ENCODE measurements at regions not wholly inside any gene's neighbourhood (a gene's known extent, or its start where the extent isn't known, plus 50 kb on each side); places are given as distances from the start of the nearest gene placed in this dataset.
A peak's percentile ranks its signal among the peaks of the same experiment; 100 is the strongest.

- TF ChIP-seq U2AF1 (optimal IDR thresholded peaks at IDR 0.05; ENCODE audit: low read depth, low read length) (no peak), NFRKB (IDR thresholded peaks at IDR 0.05) (no peak), ZNF12 (CRISPR knock-in tag; IDR thresholded peaks at IDR 0.05) (peak; percentile 82), SOX6 (IDR thresholded peaks at IDR 0.05) (no peak), SOX6 (CRISPR knock-in tag; IDR thresholded peaks at IDR 0.05) (peak; percentile 94), ZNF124 (CRISPR knock-in tag; IDR thresholded peaks at IDR 0.05) (peak; percentile 84; the same call in 1 of the 2 replicates), ZNF253 (CRISPR knock-in tag; IDR thresholded peaks at IDR 0.05; ENCODE audit: borderline replicate concordance) (no peak), ZNF501 (CRISPR knock-in tag; IDR thresholded peaks at IDR 0.05) (no peak), ONECUT2 (CRISPR knock-in tag; IDR thresholded peaks at IDR 0.05) (peak; percentile 62; the same call in 1 of the 2 replicates), ZNF451 (CRISPR knock-in tag; IDR thresholded peaks at IDR 0.05) (no peak), ZFP36 (IDR thresholded peaks at IDR 0.05; ENCODE audit: borderline replicate concordance, low read depth, low read length, partially characterized antibody) (no peak), CSRNP1 (CRISPR knock-in tag; IDR thresholded peaks at IDR 0.05) (peak; percentile 69; the same call in 1 of the 2 replicates), ZFYVE20 (CRISPR knock-in tag; IDR thresholded peaks at IDR 0.05; ENCODE audit: borderline replicate concordance, low read depth) (no peak), RFX5 (IDR thresholded peaks at IDR 0.05; ENCODE audit: low read depth, low read length) (no peak; the same call in 1 of the 2 replicates), SKI (IDR thresholded peaks at IDR 0.05; ENCODE audit: partially characterized antibody) (peak; percentile 73), KAT7 (CRISPR knock-in tag; IDR thresholded peaks at IDR 0.05; ENCODE audit: borderline replicate concordance) (peak; percentile 72; the same call in 1 of the 2 replicates), POGZ (CRISPR knock-in tag; IDR thresholded peaks at IDR 0.05) (peak; percentile 97), ZC3H13 (CRISPR knock-in tag; IDR thresholded peaks at IDR 0.05) (no peak), TARDBP (CRISPR knock-in tag; IDR thresholded peaks at IDR 0.05) (peak; percentile 90), ZBTB8A (CRISPR knock-in tag; IDR thresholded peaks at IDR 0.05; ENCODE audit: borderline replicate concordance, low read depth) (no peak), HBP1 (CRISPR knock-in tag; IDR thresholded peaks at IDR 0.05; ENCODE audit: low read depth) (peak; percentile 77), ZNF574 (CRISPR knock-in tag; IDR thresholded peaks at IDR 0.05) (peak; percentile 63), TAF15 (IDR thresholded peaks at IDR 0.05; ENCODE audit: low read depth, low read length, poor library complexity, severe bottlenecking) (no peak), CHCHD3 (CRISPR knock-in tag; IDR thresholded peaks at IDR 0.05) (no peak), FOXP1 (IDR thresholded peaks at IDR 0.05) (peak; percentile 83), FOXP1 (CRISPR knock-in tag; IDR thresholded peaks at IDR 0.05) (peak; percentile 98), JUN (CRISPR knock-in tag; IDR thresholded peaks at IDR 0.05) (peak; percentile 83)
Measured at GRCh38 chr7:17130281-17131059, 168.0 kb upstream of the AHR start (continued).

Data from HepG2 (cell line).